ENCODE measurements at regions not wholly inside any gene's neighbourhood (a gene's known extent, or its start where the extent isn't known, plus 50 kb on each side); places are given as distances from the start of the nearest gene placed in this dataset.

GRCh38 chr1:234533034-234533891 is 54.3 kb upstream of the TARBP1 start:
- peaks cover 4% of the 10 kb centered on the region for H3K27me3 Mint-ChIP-seq
- no peak overlapping the region for H3K9ac ChIP-seq (ENCODE audit: low read length)

More at GRCh38 chr1:234533034-234533891, 54.3 kb upstream of the TARBP1 start:
- DNase-seq = no peak
- ChIA-PET CTCF (interaction anchor here (0.5 kb wide), 1 partner anchor 883 kb away, joined by 3 read pairs; no protein-coding TSS in a partner anchor), POLR2A (interaction anchor here (0.6 kb wide), 1 partner anchor 312 kb away, joined by 10 read pairs; no protein-coding TSS in a partner anchor)
- Histone ChIP-seq H3K36me3 (replicated peaks in 1 of 2; ENCODE audit: control extremely low read depth in 1 of 2, control insufficient read depth in 1 of 2, extremely low read depth in 1 of 2, insufficient read depth in 2 of 2, low read length in 1 of 2) (no peaks in the 10 kb centered on the region), H3K4me2 (replicated peaks; ENCODE audit: low read depth, low read length, poor library complexity, severe bottlenecking) (no peak overlapping the region), H3K9me3 (ENCODE audit: control extremely low read depth in 1 of 3, control insufficient read depth in 2 of 3, insufficient read depth in 1 of 3, low read length in 2 of 3) (no peaks in the 10 kb centered on the region), H4K20me1 (ENCODE audit: control insufficient read depth, insufficient read depth, low read length, poor library complexity, severe bottlenecking) (no peaks in the 10 kb centered on the region), H3K4me3 (ENCODE audit: control extremely low read depth in 1 of 5, extremely low read depth in 1 of 5, insufficient read depth in 1 of 5, low read depth in 2 of 5, low read length in 4 of 5) (no peak overlapping the region), H2AFZ (ENCODE audit: insufficient read depth, low read depth, low read length, poor library complexity, severe bottlenecking) (no peak overlapping the region), H3K4me1 (ENCODE audit: control insufficient read depth in 2 of 2, insufficient read depth in 2 of 2, low read length in 2 of 2) (peaks cover 3 to 5% of the 10 kb centered on the region in 2 donors), H3K27ac (ENCODE audit: low read length in 2 of 2) (no peak overlapping the region), H3K79me2 (ENCODE audit: control insufficient read depth, insufficient read depth, low read length) (no peaks in the 10 kb centered on the region), H3K27me3 (replicated peaks in 1 of 4; ENCODE audit: control extremely low read depth in 1 of 4, control insufficient read depth in 3 of 4, insufficient read depth in 4 of 4, low read length in 3 of 4) (no peaks in the 10 kb centered on the region)
- Mint-ChIP-seq H3K4me1 (peaks cover 8% of the 10 kb centered on the region), H3K27ac (no peak overlapping the region), H3K4me3 (no peak overlapping the region), H3K9me3 (ENCODE audit: insufficient read depth) (no peaks in the 10 kb centered on the region)
- WGBS (ENCODE audit: insufficient coverage) = 97% methylated on average over 11 of the region's 12 CpGs
- intact Hi-C loops (cut with micrococcal nuclease) = no loop called here
- ATAC-seq (ENCODE audit: low read depth) = no peak
- TF ChIP-seq CTCF (IDR thresholded peaks at IDR 0.05) (no peak), EZH2 (IDR thresholded peaks at IDR 0.05; ENCODE audit: borderline replicate concordance, insufficient read depth, low read depth, low read length, poor library complexity, severe bottlenecking) (no peak)
